NCI-H2081 treated with DMSO at 0.1 percent for 48 hours (cell line): ENCODE measurements at regions not wholly inside any gene's neighbourhood (a gene's known extent, or its start where the extent isn't known, plus 50 kb on each side); places are given as distances from the start of the nearest gene placed in this dataset.
"Not testable (repeated sequence)": the region's sequence is repeated elsewhere in the genome, so short reads cannot be mapped to it uniquely, and the experiment has no call there.

ENCODE experiments used
- DNase-seq: peaks from one replicate; lab custom pipeline; 2025; lab: John Stamatoyannopoulos, UW

- DNase-seq = no peak
Observed at GRCh38 chr13:39893808-39894207, 238.3 kb downstream of the COG6 start.

DNA sequence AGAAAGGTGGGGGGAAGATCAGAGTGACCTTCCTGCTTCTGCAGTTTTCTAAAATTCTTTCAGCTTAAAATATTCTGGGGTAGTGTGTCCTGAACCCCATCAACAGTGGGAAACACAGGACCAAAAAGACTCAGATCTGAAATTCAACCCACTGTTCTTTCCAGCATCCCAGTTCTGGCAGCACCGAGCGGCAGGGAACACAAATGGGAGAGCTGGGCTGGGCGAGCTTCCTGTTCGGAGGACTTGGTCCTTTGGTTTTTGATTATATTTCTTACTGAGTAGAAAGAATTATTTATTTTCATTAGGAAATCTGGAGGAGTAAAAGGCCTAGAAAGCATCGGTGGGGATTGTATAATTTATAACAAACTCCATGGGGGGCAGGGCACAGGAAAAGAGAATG is 239.1 kb downstream of the COG6 start:
- no peak for DNase-seq

DNA sequence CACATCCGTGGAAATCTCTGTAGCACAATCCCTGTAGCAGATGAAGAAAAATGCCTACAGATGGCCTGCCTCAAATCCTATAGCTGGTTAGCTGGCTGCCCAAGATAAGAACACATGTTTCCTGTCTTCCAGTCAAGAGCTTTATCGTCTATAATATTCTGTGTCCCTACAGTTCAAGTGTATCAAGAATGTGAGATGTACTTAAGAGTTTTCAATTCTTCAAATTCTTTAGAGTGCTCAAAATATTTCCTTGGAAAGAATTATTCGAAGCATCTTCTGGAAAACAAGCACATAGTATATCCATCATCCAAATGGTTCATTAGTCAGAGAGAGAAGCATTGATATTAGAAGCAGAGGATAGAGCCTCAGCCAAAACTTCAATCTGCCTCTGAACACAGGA is 239.8 kb downstream of the COG6 start:
- no peak for DNase-seq

DNA sequence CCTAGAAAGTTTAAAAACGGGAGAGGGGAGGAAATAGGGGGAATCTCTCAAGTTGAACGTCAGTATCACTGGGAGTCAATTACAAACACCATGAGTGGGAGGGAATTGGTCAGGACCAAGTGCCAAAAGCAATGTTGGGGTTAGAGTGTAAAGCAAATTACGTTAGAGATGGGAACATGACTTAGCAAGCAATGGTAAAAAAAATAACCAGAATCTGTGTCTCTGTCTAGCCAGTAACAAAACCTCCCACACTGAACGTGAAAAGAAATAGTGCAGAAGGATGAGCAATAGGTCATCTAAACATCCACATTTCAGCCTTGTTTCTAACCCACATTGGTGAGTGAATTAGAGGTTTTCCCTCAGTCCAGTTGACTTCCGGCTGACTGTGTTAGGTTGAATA is 242.2 kb downstream of the COG6 start:
- no peak for DNase-seq

GRCh38 chr13:39900106-39900750 is 244.8 kb downstream of the COG6 start:
- no peak for DNase-seq

GRCh38 chr13:39904959-39905358 is 249.5 kb downstream of the COG6 start:
- no peak for DNase-seq

DNA sequence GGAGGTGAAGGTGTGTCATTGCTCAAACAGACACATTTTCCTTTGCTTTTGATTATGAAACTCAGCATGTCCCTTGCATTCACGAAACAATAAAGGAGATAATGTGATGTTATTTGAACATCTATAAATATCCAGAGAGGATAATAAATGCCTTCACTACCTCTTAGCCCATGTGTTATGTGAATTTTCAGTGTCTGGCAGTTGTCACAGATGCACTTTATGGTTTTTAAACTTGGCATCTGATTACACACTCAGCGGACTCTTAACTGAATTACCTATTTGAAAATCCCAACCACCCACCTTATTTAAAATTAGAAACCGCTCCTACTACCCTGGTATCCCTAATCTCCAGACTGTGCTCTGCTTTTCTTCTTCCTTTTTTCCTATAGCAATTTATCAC is 254.2 kb downstream of the COG6 start:
- DNase-seq = no peak

- DNase-seq = no peak
Observed at GRCh38 chr13:39910041-39910440, 254.6 kb downstream of the COG6 start.

DNA sequence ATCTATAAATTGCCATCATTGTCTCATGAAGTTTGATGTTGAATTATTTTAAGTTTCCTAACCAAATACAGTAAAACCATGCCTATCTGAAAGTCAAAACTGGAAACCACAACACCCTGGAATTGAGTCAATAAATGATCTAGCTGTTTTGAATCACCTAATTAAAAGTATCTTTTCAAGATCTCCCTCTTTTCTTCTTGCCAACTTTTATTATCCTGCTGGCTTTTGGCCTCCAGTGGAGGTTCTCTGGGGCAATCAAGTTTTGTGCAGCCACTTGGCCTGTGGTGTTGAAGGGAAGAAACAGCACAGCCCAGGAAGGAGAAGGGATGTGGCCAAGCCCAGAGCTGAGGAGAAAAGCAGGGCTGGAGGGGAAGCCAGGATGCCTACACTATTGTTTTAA is 255.4 kb downstream of the COG6 start:
- DNase-seq = no peak

DNA sequence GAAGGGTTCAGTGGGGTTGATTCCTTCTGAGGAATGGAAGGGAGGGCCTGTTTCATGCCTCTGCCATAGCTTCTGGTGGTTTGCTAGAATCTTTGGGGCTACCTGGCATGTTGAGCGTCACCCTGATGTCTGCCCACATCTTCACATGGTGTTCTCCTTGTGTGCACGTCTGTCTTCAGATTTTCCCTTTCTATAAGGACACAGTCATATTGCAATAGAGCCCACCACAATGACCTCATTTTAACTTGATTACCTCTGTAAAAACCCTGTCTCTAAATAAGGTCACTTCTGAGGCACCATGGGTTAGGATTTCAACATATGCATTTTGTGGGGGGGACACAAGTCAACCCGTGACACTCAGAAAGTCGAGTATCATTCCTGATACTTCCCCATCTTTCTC is 257.9 kb downstream of the COG6 start:
- DNase-seq = no peak

GRCh38 chr13:39913928-39914327 is 258.5 kb downstream of the COG6 start:
- DNase-seq = no peak

GRCh38 chr13:39915418-39915817 is 260.0 kb downstream of the COG6 start:
- no peak for DNase-seq

DNA sequence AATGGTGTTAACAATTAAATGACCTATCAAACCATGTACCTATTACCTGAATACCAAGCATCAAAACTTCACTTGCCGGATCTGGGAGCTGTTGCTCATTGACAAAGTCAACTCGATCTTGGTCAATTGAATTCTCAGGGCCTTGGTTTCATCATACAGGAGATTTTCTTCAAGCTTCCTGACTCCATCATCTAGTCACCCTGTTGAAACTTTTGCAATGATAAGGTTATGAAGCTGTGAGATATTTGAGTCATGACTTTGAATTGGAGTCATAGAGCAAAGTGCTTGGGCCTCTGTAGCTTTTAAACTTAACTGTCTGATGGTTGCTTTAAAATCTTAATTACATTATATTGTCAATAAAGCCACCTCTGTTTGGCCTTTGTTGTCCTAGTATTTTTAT is 260.9 kb downstream of the COG6 start:
- no peak for DNase-seq

DNA sequence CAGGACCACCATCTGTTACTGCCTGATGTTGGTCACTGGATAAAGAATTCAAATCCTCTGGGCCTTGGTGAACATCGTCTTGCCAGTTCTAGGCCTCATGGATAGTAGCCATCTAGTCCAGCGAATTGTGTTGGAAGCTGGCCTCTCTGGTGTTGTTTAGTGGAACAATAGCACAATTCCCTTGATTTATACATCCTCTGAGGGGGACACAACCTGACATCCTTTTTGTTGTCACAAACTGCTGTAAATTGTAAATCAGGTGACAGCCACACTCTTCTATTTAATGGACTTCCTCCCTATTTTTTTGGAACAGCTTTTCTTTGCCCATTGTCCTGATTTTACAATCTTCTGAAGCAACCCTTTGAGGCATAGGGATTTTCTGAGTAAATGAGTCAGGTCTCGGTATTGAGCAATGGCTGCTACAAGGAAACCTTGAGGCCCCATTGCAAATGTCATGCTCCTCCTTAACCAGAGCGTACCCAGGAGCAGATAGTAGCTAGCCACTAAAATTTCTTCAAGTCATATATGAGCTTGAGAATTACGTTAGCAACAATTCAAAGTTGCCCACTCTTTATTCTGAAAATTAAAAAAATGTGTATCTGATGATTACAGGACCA is 263.3 kb downstream of the COG6 start:
- DNase-seq = no peak

DNA sequence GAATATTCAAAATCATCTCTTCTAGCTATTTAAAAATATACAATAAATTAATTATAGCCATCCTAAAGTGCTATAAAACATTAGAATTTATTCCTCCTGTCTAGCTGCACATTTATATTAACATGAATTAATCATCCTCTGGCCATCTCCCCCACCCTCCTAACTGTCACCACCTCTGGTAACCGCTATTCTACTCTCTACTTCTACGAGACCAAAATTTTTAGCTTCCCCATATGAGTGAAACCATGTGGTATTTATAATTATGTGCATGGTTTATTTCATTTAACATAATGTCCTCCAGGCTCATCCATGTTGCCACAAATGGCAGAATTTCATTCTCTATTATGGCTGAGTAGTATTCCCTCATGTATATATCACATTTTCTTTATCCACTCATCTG is 265.2 kb downstream of the COG6 start:
- DNase-seq = no peak

GRCh38 chr13:39926345-39926744 is 270.9 kb downstream of the COG6 start:
- no peak for DNase-seq

DNA sequence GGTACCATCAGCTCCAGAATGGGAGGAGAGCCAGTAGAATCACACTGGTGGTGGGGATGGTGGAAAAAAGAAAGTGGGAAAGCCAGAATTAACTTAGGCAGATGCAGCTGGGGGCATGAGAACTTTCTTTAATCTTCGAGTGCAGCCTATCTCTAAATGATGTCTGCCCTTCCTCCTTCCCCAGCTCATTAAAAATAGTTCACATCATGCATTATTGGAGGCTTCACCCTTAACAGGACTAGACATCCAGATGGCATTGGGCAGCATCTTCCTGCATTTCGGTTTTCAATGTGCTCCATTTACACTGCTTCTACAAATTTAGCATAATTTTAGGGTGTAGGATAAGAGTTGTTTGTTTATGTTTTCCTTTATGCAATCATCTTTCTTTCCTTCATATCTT is 272.8 kb downstream of the COG6 start:
- no peak for DNase-seq

- no peak for DNase-seq
Observed at GRCh38 chr13:39929583-39929982, 274.1 kb downstream of the COG6 start.

DNA sequence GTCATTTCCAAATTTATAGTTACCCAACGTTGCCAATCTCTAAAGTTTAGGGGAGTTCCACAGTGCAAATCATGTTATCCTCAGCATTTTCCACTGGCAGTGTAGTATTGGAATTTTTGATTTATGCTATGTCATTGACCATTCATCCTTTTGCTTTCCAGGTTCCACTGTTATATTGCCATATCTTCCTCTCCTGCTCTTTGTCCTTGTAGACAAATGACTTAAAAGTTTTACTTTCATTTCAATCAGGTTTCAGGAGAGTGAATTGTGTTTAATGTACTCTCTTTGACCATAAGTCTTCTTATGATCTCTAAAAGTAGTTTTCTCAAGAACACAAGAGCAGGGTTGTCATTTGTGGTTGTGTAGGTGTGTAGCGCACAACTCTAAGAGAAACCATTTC is 274.6 kb downstream of the COG6 start:
- no peak for DNase-seq

DNA sequence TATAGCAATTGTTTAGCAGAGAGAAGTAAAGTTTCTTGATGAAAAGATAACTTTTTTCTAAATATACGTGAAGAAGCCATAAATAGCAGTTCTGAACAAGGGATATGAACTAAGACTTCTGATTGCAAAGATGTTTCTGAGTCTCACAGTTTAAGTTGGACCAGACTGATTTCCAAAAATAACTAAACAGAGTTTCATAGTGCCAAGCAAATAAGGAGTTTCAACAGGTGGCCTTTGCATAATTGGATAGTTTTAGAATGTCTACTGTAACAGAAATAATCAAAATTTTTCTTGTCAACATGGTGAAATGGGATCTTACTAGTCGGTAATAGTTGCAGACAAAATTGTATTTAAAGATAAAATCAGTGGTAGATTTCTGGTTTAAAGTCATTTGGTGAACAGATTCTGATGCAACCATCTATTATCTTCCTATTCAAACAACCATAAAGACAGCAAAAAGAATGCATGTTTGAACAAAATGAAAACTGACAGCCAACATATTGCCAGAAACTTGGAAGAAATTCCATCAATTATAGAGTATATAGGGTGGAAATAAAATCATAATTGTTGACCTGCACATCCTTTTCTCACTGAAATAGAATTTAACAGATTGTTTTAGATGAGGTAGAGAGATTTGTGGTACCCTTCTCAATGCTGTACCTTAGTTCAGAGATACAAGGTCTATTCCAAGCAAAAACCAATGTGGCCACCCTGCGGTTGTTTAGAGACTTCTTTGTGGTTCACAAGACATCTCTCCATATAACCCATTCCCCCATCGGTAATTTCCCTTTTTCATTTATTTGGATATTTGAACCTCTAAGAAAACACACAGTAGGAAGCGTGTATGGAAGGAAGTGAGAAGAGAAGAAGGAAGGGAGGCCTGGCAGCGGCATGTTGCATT is 275.3 kb downstream of the COG6 start:
- DNase-seq = no peak

DNA sequence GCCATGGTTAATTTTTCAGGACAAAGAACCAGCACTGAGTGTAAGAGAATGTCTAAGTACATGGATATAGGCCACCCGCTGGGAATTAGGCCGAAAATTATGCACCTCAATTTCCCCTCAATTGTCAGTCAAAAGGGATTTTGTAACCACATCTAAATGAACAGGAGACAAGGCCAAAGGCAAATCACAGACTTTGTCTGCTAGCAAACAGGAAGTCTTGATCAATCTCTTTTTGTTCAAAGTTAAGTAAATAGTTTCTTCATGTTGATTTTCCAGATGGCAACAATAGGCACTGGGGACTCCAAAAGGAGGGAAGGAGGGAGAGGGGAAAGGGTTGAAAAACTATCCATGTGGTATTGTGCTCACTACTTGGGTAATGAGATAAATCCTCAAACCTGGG is 276.0 kb downstream of the COG6 start:
- no peak for DNase-seq

DNA sequence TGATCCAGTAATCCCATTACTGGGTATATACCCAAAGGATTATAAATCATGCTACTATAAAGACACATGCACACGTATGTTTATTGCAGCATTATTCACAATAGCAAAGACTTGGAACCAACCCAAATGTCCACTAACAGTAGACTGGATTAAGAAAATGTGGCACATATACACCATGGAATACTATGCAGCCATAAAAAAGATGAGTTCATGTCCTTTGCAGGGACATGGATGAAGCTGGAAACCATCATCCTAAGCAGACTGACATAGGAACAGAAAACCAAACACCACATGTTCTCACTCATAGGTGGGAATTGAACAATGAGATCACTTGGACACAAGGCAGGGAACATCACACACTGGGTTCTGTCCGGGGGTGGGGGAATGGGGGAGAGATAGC is 277.1 kb downstream of the COG6 start:
- not testable (repeated sequence) for DNase-seq

- no peak for DNase-seq
Observed at GRCh38 chr13:39935155-39935554, 279.7 kb downstream of the COG6 start.
